ENCODE measurements at regions not wholly inside any gene's neighbourhood (a gene's known extent, or its start where the extent isn't known, plus 50 kb on each side); places are given as distances from the start of the nearest gene placed in this dataset.

DNA sequence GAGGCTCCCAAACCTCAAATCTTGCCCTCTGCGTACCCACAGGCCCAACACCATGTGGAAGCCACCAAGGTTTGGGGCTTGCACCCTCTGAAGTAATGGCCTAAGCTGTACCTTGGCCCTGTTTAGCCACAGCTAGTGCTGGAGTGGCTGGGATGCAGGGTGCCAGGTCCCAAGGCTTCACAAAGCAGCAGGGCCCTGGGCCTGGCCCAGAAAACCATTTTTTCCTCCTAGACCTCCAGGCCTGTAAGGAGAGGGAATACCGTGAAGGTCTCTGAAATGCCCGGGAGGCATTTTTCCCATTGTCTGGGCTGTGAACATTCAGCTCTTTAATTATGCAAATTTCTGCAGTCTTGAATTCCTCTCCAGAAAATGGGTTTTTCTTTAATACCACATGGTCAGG is 223.7 kb upstream of the CCN2 start:
- Histone ChIP-seq H3K27ac (ENCODE audit: low read length) (no peak overlapping the region), H3K4me3 (ENCODE audit: low read length) (no peak overlapping the region), H3K4me1 (ENCODE audit: control insufficient read depth, insufficient read depth, low read length) (no peaks in the 10 kb centered on the region), H3K9me3 (ENCODE audit: control insufficient read depth, low read length) (peaks cover 3% of the 10 kb centered on the region), H3K27me3 (ENCODE audit: control insufficient read depth, insufficient read depth) (no peaks in the 10 kb centered on the region)
- intact Hi-C loops (cut with DNase I): no loop called here
- ATAC-seq (no peak), DNase-seq (no peak)
- WGBS: 93% methylated on average over 3 of the region's 3 CpGs

DNA sequence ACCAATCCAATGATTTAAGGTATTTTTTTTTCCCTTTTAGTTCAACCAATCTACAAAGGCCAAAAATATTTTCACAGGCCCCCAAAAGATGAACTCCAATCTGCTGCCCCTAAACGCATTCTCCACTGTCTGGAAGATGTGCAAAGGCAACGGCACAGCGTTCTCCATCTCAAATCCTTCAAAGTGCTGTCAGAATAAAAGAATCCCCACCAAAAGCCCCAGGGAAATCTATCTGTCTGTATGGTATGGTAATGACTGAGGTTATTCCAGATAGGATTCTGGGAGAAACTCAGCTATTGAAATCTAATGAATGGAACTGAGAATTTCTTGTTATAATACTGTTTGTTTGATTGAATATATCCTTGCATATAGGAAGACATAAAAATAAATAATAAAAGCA is 217.8 kb upstream of the CCN2 start:
- no peak for ATAC-seq
- H3K4me1 ChIP-seq (ENCODE audit: control insufficient read depth, insufficient read depth, low read length): no peaks in the 10 kb centered on the region
- no peak overlapping the region for H3K27ac ChIP-seq (ENCODE audit: low read length)
- intact Hi-C loops (cut with DNase I): loop anchor here in 2 of 4 donors (10.0 kb wide), 2 partner anchors 204 to 244 kb away; no protein-coding TSS in a partner anchor
- no peak for DNase-seq
- H3K4me3 ChIP-seq (ENCODE audit: low read length): no peak overlapping the region
- H3K9me3 ChIP-seq (ENCODE audit: control insufficient read depth, low read length): no peaks in the 10 kb centered on the region
- 72% methylated on average over 3 of the region's 3 CpGs for WGBS
- H3K27me3 ChIP-seq (ENCODE audit: control insufficient read depth, insufficient read depth): no peaks in the 10 kb centered on the region

GRCh38 chr6:132167929-132168892 is 217.0 kb upstream of the CCN2 start:
- DNase-seq: no peak
- Histone ChIP-seq H3K27ac (ENCODE audit: low read length) (no peak overlapping the region), H3K4me1 (ENCODE audit: control insufficient read depth, insufficient read depth, low read length) (no peaks in the 10 kb centered on the region), H3K4me3 (ENCODE audit: low read length) (no peak overlapping the region), H3K9me3 (ENCODE audit: control insufficient read depth, low read length) (no peaks in the 10 kb centered on the region), H3K27me3 (ENCODE audit: control insufficient read depth, insufficient read depth) (no peaks in the 10 kb centered on the region)
- intact Hi-C loops (cut with DNase I): loop anchor here in 2 of 4 donors (10.0 kb wide), 2 partner anchors 203 to 243 kb away; no protein-coding TSS in a partner anchor
- WGBS: 56% methylated on average over 4 of the region's 4 CpGs
- no peak for ATAC-seq

- 46% methylated on average over 1 of the region's 1 CpG for WGBS
- DNase-seq: no peak
These were observed 215.4 kb upstream of the CCN2 start for GRCh38 chr6:132166526-132167051.

DNA sequence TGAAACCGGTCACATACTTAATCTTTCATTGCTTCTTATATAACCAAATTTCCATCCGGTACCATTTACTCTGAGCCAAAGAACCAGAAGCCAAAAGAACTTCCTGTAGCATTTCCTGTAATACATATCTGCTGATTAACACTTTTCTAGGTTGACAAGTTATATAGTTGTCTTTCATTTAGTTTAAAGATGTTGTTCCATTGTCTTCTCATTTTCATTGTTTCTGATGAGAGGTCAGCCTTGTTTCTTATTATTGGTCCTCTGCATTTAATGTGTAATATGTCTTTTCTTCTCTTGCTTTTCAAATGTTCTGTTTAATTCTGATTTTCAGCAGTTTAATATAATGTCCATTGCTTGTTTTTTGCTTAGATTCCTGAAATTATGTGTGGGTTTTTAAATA is 214.5 kb upstream of the CCN2 start:
- H3K9me3 ChIP-seq (ENCODE audit: control insufficient read depth, low read length): no peaks in the 10 kb centered on the region
- no peaks in the 10 kb centered on the region for H3K4me1 ChIP-seq (ENCODE audit: control insufficient read depth, insufficient read depth, low read length)
- H3K4me3 ChIP-seq (ENCODE audit: low read length): no peak overlapping the region
- no peak for DNase-seq
- no peaks in the 10 kb centered on the region for H3K27me3 ChIP-seq (ENCODE audit: control insufficient read depth, insufficient read depth)
- WGBS: 63% methylated on average over 2 of the region's 2 CpGs
- H3K27ac ChIP-seq (ENCODE audit: low read length): no peak overlapping the region
- ATAC-seq: no peak
- intact Hi-C loops (cut with DNase I): loop anchor here in 2 of 4 donors (10.0 kb wide), 2 partner anchors 201 to 241 kb away; no protein-coding TSS in a partner anchor

More at GRCh38 chr6:132166526-132167051, 215.4 kb upstream of the CCN2 start:
- H3K4me3 ChIP-seq (ENCODE audit: low read length): no peak overlapping the region
- ATAC-seq: no peak
- no peaks in the 10 kb centered on the region for H3K9me3 ChIP-seq (ENCODE audit: control insufficient read depth, low read length)
- H3K27ac ChIP-seq (ENCODE audit: low read length): no peak overlapping the region
- no peaks in the 10 kb centered on the region for H3K27me3 ChIP-seq (ENCODE audit: control insufficient read depth, insufficient read depth)
- intact Hi-C loops (cut with DNase I): loop anchor here in 2 of 4 donors (10.0 kb wide), 2 partner anchors 202 to 242 kb away; no protein-coding TSS in a partner anchor
- no peaks in the 10 kb centered on the region for H3K4me1 ChIP-seq (ENCODE audit: control insufficient read depth, insufficient read depth, low read length)

GRCh38 chr6:132161283-132161682 is 210.1 kb upstream of the CCN2 start:
- ATAC-seq: peak; percentile 63 to 76
- DNase-seq: no peak
- Histone ChIP-seq H3K4me3 (ENCODE audit: low read length) (no peak overlapping the region), H3K27ac (ENCODE audit: low read length) (no peak overlapping the region), H3K9me3 (ENCODE audit: control insufficient read depth, low read length) (no peaks in the 10 kb centered on the region), H3K4me1 (ENCODE audit: control insufficient read depth, insufficient read depth, low read length) (no peaks in the 10 kb centered on the region), H3K27me3 (ENCODE audit: control insufficient read depth, insufficient read depth) (no peaks in the 10 kb centered on the region)
- 29% methylated on average over 3 of the region's 3 CpGs for WGBS
- intact Hi-C loops (cut with DNase I): loop anchor here in 3 of 4 donors (2.0 to 10.0 kb wide), 4 partner anchors 196 to 238 kb away; no protein-coding TSS in a partner anchor

- WGBS: 67% methylated on average over 9 of the region's 9 CpGs
- no peak overlapping the region for H3K4me3 ChIP-seq (ENCODE audit: low read length)
- intact Hi-C loops (cut with DNase I): loop anchor here in 1 of 4 donors (10.0 kb wide), 1 partner anchor 199 kb away; the partner anchor contains the start of gene CCN2
- H3K9me3 ChIP-seq (ENCODE audit: control insufficient read depth, low read length): no peaks in the 10 kb centered on the region
- no peak for DNase-seq
- no peak overlapping the region for H3K27ac ChIP-seq (ENCODE audit: low read length)
- no peaks in the 10 kb centered on the region for H3K27me3 ChIP-seq (ENCODE audit: control insufficient read depth, insufficient read depth)
- H3K4me1 ChIP-seq (ENCODE audit: control insufficient read depth, insufficient read depth, low read length): no peaks in the 10 kb centered on the region
- no peak for ATAC-seq
These were observed 202.2 kb upstream of the CCN2 start for GRCh38 chr6:132153221-132153898.

GRCh38 chr6:132147530-132148011 is 196.4 kb upstream of the CCN2 start:
- Histone ChIP-seq H3K4me1 (ENCODE audit: control insufficient read depth, insufficient read depth, low read length) (peaks cover 1% of the 10 kb centered on the region), H3K27ac (ENCODE audit: low read length) (no peak overlapping the region), H3K4me3 (ENCODE audit: low read length) (no peak overlapping the region), H3K9me3 (ENCODE audit: control insufficient read depth, low read length) (no peaks in the 10 kb centered on the region), H3K27me3 (ENCODE audit: control insufficient read depth, insufficient read depth) (no peaks in the 10 kb centered on the region)
- intact Hi-C loops (cut with DNase I): no loop called here
- DNase-seq (no peak), ATAC-seq (peak in 1 of 2 donors; percentile 28)
- 50% methylated on average over 2 of the region's 2 CpGs for WGBS

DNA sequence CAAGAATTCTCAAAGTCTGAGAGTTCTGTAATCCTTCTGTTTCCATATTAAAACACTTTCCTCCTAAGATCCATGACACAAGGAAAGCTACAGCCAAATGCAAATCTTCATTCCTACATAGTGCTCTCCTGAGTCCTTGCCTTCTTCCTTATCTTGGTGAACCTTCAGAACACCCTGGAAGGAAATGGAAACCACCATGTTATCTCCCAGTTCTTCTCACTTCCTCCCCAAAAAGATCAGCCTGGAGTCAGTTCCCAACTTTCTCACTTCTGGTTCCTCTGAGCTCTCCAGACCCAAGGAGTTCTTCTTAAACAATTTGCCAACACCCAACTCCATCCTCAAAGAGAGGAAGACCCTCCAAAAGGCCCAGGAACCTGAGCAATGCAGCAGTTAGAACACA is 193.3 kb upstream of the CCN2 start:
- intact Hi-C loops (cut with DNase I): no loop called here
- no peak overlapping the region for H3K4me3 ChIP-seq (ENCODE audit: low read length)
- peaks cover 1% of the 10 kb centered on the region for H3K4me1 ChIP-seq (ENCODE audit: control insufficient read depth, insufficient read depth, low read length)
- H3K27ac ChIP-seq (ENCODE audit: low read length): no peak overlapping the region
- DNase-seq (no peak), ATAC-seq (no peak)
- no peaks in the 10 kb centered on the region for H3K9me3 ChIP-seq (ENCODE audit: control insufficient read depth, low read length)
- H3K27me3 ChIP-seq (ENCODE audit: control insufficient read depth, insufficient read depth): no peaks in the 10 kb centered on the region

DNA sequence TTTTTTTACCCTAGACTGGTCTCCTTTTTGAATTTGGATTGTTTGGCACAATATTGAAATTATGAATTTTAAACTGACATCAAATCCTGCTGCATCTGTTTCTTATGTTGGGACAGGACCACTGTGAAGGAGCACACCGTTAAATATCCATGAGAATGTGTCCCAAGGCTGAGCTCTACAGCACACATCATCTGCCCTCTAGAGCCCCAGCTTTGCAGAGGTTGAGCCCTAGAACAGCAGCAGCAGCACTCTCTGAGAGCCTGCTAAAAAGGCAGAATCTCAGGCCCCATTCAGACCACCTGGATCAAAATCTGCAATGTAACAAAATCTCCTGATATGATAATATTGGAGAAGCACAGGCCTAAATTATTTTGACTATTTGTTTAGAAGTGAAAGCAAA is 192.1 kb upstream of the CCN2 start:
- H3K9me3 ChIP-seq (ENCODE audit: control insufficient read depth, low read length): no peaks in the 10 kb centered on the region
- no peak overlapping the region for H3K27ac ChIP-seq (ENCODE audit: low read length)
- H3K4me1 ChIP-seq (ENCODE audit: control insufficient read depth, insufficient read depth, low read length): peaks cover 1% of the 10 kb centered on the region
- no peaks in the 10 kb centered on the region for H3K27me3 ChIP-seq (ENCODE audit: control insufficient read depth, insufficient read depth)
- no peak overlapping the region for H3K4me3 ChIP-seq (ENCODE audit: low read length)
- intact Hi-C loops (cut with DNase I): no loop called here
- 53% methylated on average over 1 of the region's 1 CpG for WGBS
- no peak for ATAC-seq
- no peak for DNase-seq

GRCh38 chr6:132142768-132143167 is 191.6 kb upstream of the CCN2 start:
- DNase-seq: no peak
- H3K4me3 ChIP-seq (ENCODE audit: low read length): no peak overlapping the region
- peaks cover 1% of the 10 kb centered on the region for H3K4me1 ChIP-seq (ENCODE audit: control insufficient read depth, insufficient read depth, low read length)
- no peaks in the 10 kb centered on the region for H3K27me3 ChIP-seq (ENCODE audit: control insufficient read depth, insufficient read depth)
- H3K27ac ChIP-seq (ENCODE audit: low read length): no peak overlapping the region
- no peaks in the 10 kb centered on the region for H3K9me3 ChIP-seq (ENCODE audit: control insufficient read depth, low read length)
- intact Hi-C loops (cut with DNase I): no loop called here
- no peak for ATAC-seq

All from right cardiac atrium (tissue), 5 donors.